ENCODE measurements at regions not wholly inside any gene's neighbourhood (a gene's known extent, or its start where the extent isn't known, plus 50 kb on each side); places are given as distances from the start of the nearest gene placed in this dataset.

DNA sequence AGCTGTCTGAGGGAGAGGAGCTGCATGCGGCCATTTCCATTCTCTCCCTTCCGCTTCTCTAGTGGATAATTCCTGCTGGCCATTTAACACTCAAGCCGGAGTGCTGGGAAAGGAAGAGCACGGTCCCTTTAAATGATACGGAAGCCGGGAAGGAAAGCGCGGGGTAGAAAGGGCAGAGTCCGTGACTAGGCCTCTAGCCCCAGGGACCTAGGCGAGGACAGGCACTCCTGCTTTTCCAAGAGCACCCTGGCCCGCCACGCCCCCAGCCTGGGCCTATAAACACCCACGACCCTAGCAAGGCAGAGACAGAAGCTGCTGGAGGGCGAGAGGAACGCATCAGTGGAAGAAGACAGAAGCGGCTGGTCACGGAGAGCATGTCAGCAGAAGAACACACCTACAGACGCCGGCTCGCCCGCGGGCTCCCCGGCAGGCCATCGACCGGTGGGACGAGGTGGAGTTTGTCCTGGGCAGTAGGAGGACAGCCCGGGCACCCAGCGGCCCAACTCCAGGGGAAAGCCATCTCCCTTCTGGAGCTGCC lies 1206.6 kb upstream of the TMEM132C start:
- Histone ChIP-seq H3K27ac (no peak overlapping the region), H3K4me3 (no peak overlapping the region), H3K4me1 (replicated peaks in 1 of 2) (no peaks in the 10 kb centered on the region)
- in situ Hi-C loops (cut with MboI; ENCODE audit: low pct_unique_long_range_greater_than_20kb in 2 of 9, low sequenced_read_pairs in 9 of 9, unreplicated experiment in 9 of 9), result no loop called here
- no peak for ATAC-seq (replicated peaks in 6 of 8)
- 69 to 100% (median 87%) methylated on average over 3 to 12 of the region's 28 CpGs; no CpG with 5 or more reads in 6 of the 10 experiments for WGBS, 10 experiments

GRCh38 chr12:127060933-127061332 lies 1206.0 kb upstream of the TMEM132C start:
- Histone ChIP-seq H3K27ac (no peak overlapping the region), H3K4me1 (replicated peaks in 1 of 2) (no peaks in the 10 kb centered on the region), H3K4me3 (no peak overlapping the region)
- in situ Hi-C loops (cut with MboI; ENCODE audit: low pct_unique_long_range_greater_than_20kb in 2 of 9, low sequenced_read_pairs in 9 of 9, unreplicated experiment in 9 of 9), result no loop called here
- ATAC-seq (replicated peaks in 6 of 8), result no peak
- 0 to 100% (median 64%) methylated on average over 1 to 5 of the region's 14 CpGs; no CpG with 5 or more reads in 6 of the 10 experiments for WGBS, 10 experiments

DNA sequence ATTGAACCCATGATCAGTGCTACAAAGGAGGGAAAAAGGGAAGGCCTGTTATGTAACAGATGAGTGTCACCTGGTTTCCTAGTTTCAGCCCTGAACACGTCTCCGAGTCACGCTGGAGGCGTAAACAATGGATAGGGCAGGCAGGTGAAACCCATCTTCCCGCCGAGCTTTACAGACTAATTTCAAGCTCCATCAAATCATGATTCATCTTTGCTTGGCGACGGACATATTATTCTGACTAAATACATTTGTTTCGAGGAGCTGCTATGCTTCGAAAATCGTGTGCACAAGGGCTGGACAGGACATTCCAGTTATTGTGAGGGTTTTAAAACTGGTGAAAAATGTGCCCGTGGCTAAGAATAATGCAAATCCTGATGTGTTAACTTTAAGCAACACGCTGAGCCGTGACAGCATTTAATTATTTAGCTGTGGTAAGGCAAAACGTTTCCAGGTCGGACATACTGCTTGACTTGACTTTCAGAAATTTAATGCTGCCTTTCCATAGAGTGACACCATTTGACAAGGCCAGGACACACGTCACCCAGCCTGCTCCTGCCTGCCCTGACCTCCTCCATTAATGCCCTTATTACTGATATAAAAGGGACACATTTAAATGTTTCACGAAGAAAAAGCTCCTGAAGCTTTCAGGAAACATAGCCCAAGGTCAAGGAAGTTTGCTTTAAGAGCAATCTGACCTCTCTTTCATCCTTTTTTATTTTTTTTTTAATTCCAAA lies 1203.5 kb upstream of the TMEM132C start:
- H3K27ac ChIP-seq, result no peak overlapping the region
- peak in 2 of 8 experiments; percentile 43 to 95 for ATAC-seq (replicated peaks in 6 of 8)
- in situ Hi-C loops (cut with MboI; ENCODE audit: low pct_unique_long_range_greater_than_20kb in 2 of 9, low sequenced_read_pairs in 9 of 9, unreplicated experiment in 9 of 9), result no loop called here
- WGBS, 10 experiments, result 13 to 82% (median 44%) methylated on average over 4 to 15 of the region's 18 CpGs
- no peak overlapping the region for H3K4me3 ChIP-seq
- H3K4me1 ChIP-seq (replicated peaks in 1 of 2), result no peaks in the 10 kb centered on the region

GRCh38 chr12:127064207-127064606 lies 1202.8 kb upstream of the TMEM132C start:
- Histone ChIP-seq H3K4me1 (replicated peaks in 1 of 2) (no peaks in the 10 kb centered on the region), H3K4me3 (no peak overlapping the region), H3K27ac (no peak overlapping the region)
- in situ Hi-C loops (cut with MboI; ENCODE audit: low pct_unique_long_range_greater_than_20kb in 2 of 9, low sequenced_read_pairs in 9 of 9, unreplicated experiment in 9 of 9), result no loop called here
- WGBS, 10 experiments, result 29 to 92% (median 68%) methylated on average over 1 to 5 of the region's 5 CpGs; no CpG with 5 or more reads in 2 of the 10 experiments
- ATAC-seq (replicated peaks in 6 of 8), result no peak

GRCh38 chr12:127065595-127065994 lies 1201.4 kb upstream of the TMEM132C start:
- Histone ChIP-seq H3K27ac (no peak overlapping the region), H3K4me3 (no peak overlapping the region), H3K4me1 (replicated peaks in 1 of 2) (no peaks in the 10 kb centered on the region)
- ATAC-seq (replicated peaks in 6 of 8), result no peak
- in situ Hi-C loops (cut with MboI; ENCODE audit: low pct_unique_long_range_greater_than_20kb in 2 of 9, low sequenced_read_pairs in 9 of 9, unreplicated experiment in 9 of 9), result no loop called here
- 0 to 73% (median 38%) methylated on average over 1 of the region's 1 CpG; no CpG with 5 or more reads in 4 of the 10 experiments for WGBS, 10 experiments

GRCh38 chr12:127070515-127071157 lies 1196.3 kb upstream of the TMEM132C start:
- H3K4me3 ChIP-seq, result no peak overlapping the region
- ATAC-seq (replicated peaks in 6 of 8), result peak in 2 of 8 experiments; percentile 29 to 67
- WGBS, 10 experiments, result 0 to 56% (median 11%) methylated on average over 1 to 2 of the region's 2 CpGs; no CpG with 5 or more reads in 3 of the 10 experiments
- in situ Hi-C loops (cut with MboI; ENCODE audit: low pct_unique_long_range_greater_than_20kb in 2 of 9, low sequenced_read_pairs in 9 of 9, unreplicated experiment in 9 of 9), result no loop called here
- no peak overlapping the region for H3K27ac ChIP-seq
- H3K4me1 ChIP-seq (replicated peaks in 1 of 2), result no peaks in the 10 kb centered on the region

GRCh38 chr12:127074161-127074560 lies 1192.8 kb upstream of the TMEM132C start:
- ATAC-seq (replicated peaks in 6 of 8), result no peak
- Histone ChIP-seq H3K4me3 (no peak overlapping the region), H3K4me1 (replicated peaks in 1 of 2) (no peaks in the 10 kb centered on the region), H3K27ac (no peak overlapping the region)
- in situ Hi-C loops (cut with MboI; ENCODE audit: low pct_unique_long_range_greater_than_20kb in 2 of 9, low sequenced_read_pairs in 9 of 9, unreplicated experiment in 9 of 9), result no loop called here
- 0 to 61% (median 51%) methylated on average over 1 to 2 of the region's 2 CpGs for WGBS, 10 experiments

- no peak for ATAC-seq (replicated peaks in 6 of 8)
- Histone ChIP-seq H3K4me3 (no peak overlapping the region), H3K4me1 (replicated peaks in 1 of 2) (no peaks in the 10 kb centered on the region), H3K27ac (no peak overlapping the region)
- WGBS, 10 experiments, result 55 to 97% (median 86%) methylated on average over 2 to 4 of the region's 4 CpGs; no CpG with 5 or more reads in 2 of the 10 experiments
- in situ Hi-C loops (cut with MboI; ENCODE audit: low pct_unique_long_range_greater_than_20kb in 2 of 9, low sequenced_read_pairs in 9 of 9, unreplicated experiment in 9 of 9), result no loop called here
These were observed 1191.0 kb upstream of the TMEM132C start for GRCh38 chr12:127075981-127076380.

GRCh38 chr12:127077262-127078045 lies 1189.5 kb upstream of the TMEM132C start:
- WGBS, 10 experiments, result 26 to 71% (median 38%) methylated on average over 2 to 5 of the region's 5 CpGs; no CpG with 5 or more reads in 1 of the 10 experiments
- Histone ChIP-seq H3K4me3 (no peak overlapping the region), H3K27ac (no peak overlapping the region), H3K4me1 (replicated peaks in 1 of 2) (no peaks in the 10 kb centered on the region)
- ATAC-seq (replicated peaks in 6 of 8), result no peak
- in situ Hi-C loops (cut with MboI; ENCODE audit: low pct_unique_long_range_greater_than_20kb in 2 of 9, low sequenced_read_pairs in 9 of 9, unreplicated experiment in 9 of 9), result no loop called here

GRCh38 chr12:127078577-127079350 lies 1188.2 kb upstream of the TMEM132C start:
- 35 to 100% (median 60%) methylated on average over 1 to 4 of the region's 5 CpGs; no CpG with 5 or more reads in 1 of the 10 experiments for WGBS, 10 experiments
- no peaks in the 10 kb centered on the region for H3K4me1 ChIP-seq (replicated peaks in 1 of 2)
- peak in 1 of 8 experiments; percentile 40 for ATAC-seq (replicated peaks in 6 of 8)
- H3K4me3 ChIP-seq, result no peak overlapping the region
- in situ Hi-C loops (cut with MboI; ENCODE audit: low pct_unique_long_range_greater_than_20kb in 2 of 9, low sequenced_read_pairs in 9 of 9, unreplicated experiment in 9 of 9), result no loop called here
- H3K27ac ChIP-seq, result no peak overlapping the region

GRCh38 chr12:127079636-127080035 lies 1187.3 kb upstream of the TMEM132C start:
- Histone ChIP-seq H3K4me3 (no peak overlapping the region), H3K27ac (no peak overlapping the region), H3K4me1 (replicated peaks in 1 of 2) (no peaks in the 10 kb centered on the region)
- in situ Hi-C loops (cut with MboI; ENCODE audit: low pct_unique_long_range_greater_than_20kb in 2 of 9, low sequenced_read_pairs in 9 of 9, unreplicated experiment in 9 of 9), result no loop called here
- WGBS, 10 experiments, result 0 to 100% (median 32%) methylated on average over 1 to 3 of the region's 3 CpGs; no CpG with 5 or more reads in 2 of the 10 experiments
- ATAC-seq (replicated peaks in 6 of 8), result no peak

DNA sequence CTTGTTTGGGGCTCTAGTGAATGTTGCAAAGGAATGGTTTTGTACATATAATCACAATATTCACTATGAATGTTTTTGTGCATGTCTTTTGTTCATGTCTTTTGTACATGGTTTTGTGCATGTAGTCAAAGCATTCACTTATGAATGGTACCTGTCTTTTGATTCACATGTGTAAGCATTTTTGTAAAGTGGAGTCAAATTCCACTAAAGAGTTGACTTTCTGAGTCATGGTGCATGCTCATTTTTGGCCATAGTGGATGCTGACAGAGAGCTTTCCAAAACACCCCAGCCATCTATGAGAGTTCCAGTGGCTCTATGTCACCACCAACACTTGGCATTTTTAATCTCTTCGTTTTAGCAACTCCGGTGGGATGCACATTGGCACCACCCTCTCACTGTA lies 1185.9 kb upstream of the TMEM132C start:
- no peaks in the 10 kb centered on the region for H3K4me1 ChIP-seq (replicated peaks in 1 of 2)
- in situ Hi-C loops (cut with MboI; ENCODE audit: low pct_unique_long_range_greater_than_20kb in 2 of 9, low sequenced_read_pairs in 9 of 9, unreplicated experiment in 9 of 9), result no loop called here
- no peak for ATAC-seq (replicated peaks in 6 of 8)
- 31 to 100% (median 80%) methylated on average over 2 of the region's 2 CpGs; no CpG with 5 or more reads in 3 of the 10 experiments for WGBS, 10 experiments
- H3K4me3 ChIP-seq, result no peak overlapping the region
- H3K27ac ChIP-seq, result no peak overlapping the region

Measured in motor neuron (in vitro differentiated cells).